Liver (tissue), 8 donors: ENCODE measurements at regions not wholly inside any gene's neighbourhood (a gene's known extent, or its start where the extent isn't known, plus 50 kb on each side); places are given as distances from the start of the nearest gene placed in this dataset.

Experiments used
- DNase-seq: peaks from one replicate; pipeline ENCODE4 v3.0.0-alpha.2; 2017; ENCODE audit warnings: low spot score
- H3K27ac ChIP-seq, 2 donors: one replicate each; pipeline ENCODE4 v1.7.0; 2013; ENCODE audit warnings: inconsistent platforms in 2 of 2, low read length in 2 of 2, control low read depth in 1 of 2, low read depth in 1 of 2, mild to moderate bottlenecking in 1 of 2
- H3K27me3 ChIP-seq, 4 donors: one replicate each; pipeline versions ENCODE4 v1.6.1 to v1.7.0; 2013; ENCODE audit warnings: low read length in 3 of 4, inconsistent platforms in 1 of 4, mild to moderate bottlenecking in 1 of 4, moderate library complexity in 1 of 4; ENCODE audit not compliant: control insufficient read depth in 4 of 4, insufficient read depth in 4 of 4
- H3K36me3 ChIP-seq, 4 donors: one replicate each; pipeline versions ENCODE4 v1.6.1 to v1.7.0; 2013; ENCODE audit warnings: low read length in 3 of 4, mild to moderate bottlenecking in 3 of 4, low read depth in 1 of 4, moderate library complexity in 1 of 4; ENCODE audit not compliant: control insufficient read depth in 4 of 4, insufficient read depth in 3 of 4
- H3K4me1 ChIP-seq, 4 donors: one replicate each; pipeline versions ENCODE4 v1.6.1 to v1.7.0; 2013; ENCODE audit warnings: low read length in 3 of 4, mild to moderate bottlenecking in 3 of 4, moderate library complexity in 1 of 4; ENCODE audit not compliant: control insufficient read depth in 4 of 4, insufficient read depth in 4 of 4
- H3K4me3 ChIP-seq, 3 donors: one replicate each; pipeline versions ENCODE4 v1.6.1 to v1.7.0; 2013; ENCODE audit warnings: low read length in 3 of 3, control low read depth in 1 of 3, low read depth in 1 of 3, mild to moderate bottlenecking in 1 of 3
- H3K9ac ChIP-seq, 2 donors: one replicate each; pipeline ENCODE4 v1.7.0; 2013; ENCODE audit warnings: low read length in 2 of 2, mild to moderate bottlenecking in 2 of 2, moderate library complexity in 2 of 2, control low read depth in 1 of 2, low read depth in 1 of 2
- H3K9me3 ChIP-seq, 4 donors: one replicate each; pipeline versions ENCODE4 v1.6.1 to v1.7.0; 2013; ENCODE audit warnings: low read length in 3 of 4; ENCODE audit not compliant: control insufficient read depth in 4 of 4
- EGR1 ChIP-seq, 2 donors: IDR thresholded peaks; 2 replicates each; pipeline ENCODE4 v1.6.1; 2016 to 2018; ENCODE audit warnings: antibody characterized with exemption in 2 of 2, low read depth in 2 of 2
- FOXA1 ChIP-seq: IDR thresholded peaks from 2 replicates; pipeline ENCODE4 v1.6.1; 2016; ENCODE audit warnings: antibody characterized with exemption
- FOXA2 ChIP-seq: IDR thresholded peaks from 2 replicates; pipeline ENCODE4 v1.6.1; 2016; ENCODE audit warnings: antibody characterized with exemption
- GABPA ChIP-seq, 2 donors: IDR thresholded peaks in 1 of 2; conservative IDR thresholded peaks in 1 of 2; 2 replicates each; pipeline ENCODE4 v1.6.1; 2016; ENCODE audit warnings: antibody characterized with exemption in 2 of 2, mild to moderate bottlenecking in 1 of 2, moderate library complexity in 1 of 2
- HNF4A ChIP-seq, 2 donors: conservative IDR thresholded peaks; 2 replicates each; pipeline ENCODE4 v1.6.1; 2016; ENCODE audit warnings: antibody characterized with exemption in 2 of 2, mild to moderate bottlenecking in 2 of 2
- HNF4G ChIP-seq: IDR thresholded peaks from 2 replicates; pipeline ENCODE4 v1.6.1; 2016; ENCODE audit warnings: antibody characterized with exemption
- JUND ChIP-seq, 2 donors: IDR thresholded peaks; 2 replicates each; pipeline ENCODE4 v1.6.1; 2016; ENCODE audit warnings: antibody characterized with exemption in 2 of 2
- NR2F2 ChIP-seq: IDR thresholded peaks from 2 replicates; pipeline ENCODE4 v1.6.1; 2016; ENCODE audit warnings: antibody characterized with exemption
- RAD21 ChIP-seq, 2 donors: IDR thresholded peaks; 2 replicates each; pipeline ENCODE4 v1.6.1; 2016; ENCODE audit warnings: antibody characterized with exemption in 2 of 2, mild to moderate bottlenecking in 2 of 2
- SP1 ChIP-seq: IDR thresholded peaks from 2 replicates; pipeline ENCODE4 v1.6.1; 2018; ENCODE audit warnings: antibody characterized with exemption, mild to moderate bottlenecking
- TAF1 ChIP-seq: conservative IDR thresholded peaks from 2 replicates; pipeline ENCODE4 v1.6.1; 2016; ENCODE audit warnings: antibody characterized with exemption, mild to moderate bottlenecking
- YY1 ChIP-seq: IDR thresholded peaks from 2 replicates; pipeline ENCODE4 v1.6.1; 2016; ENCODE audit warnings: antibody characterized with exemption, mild to moderate bottlenecking
- whole genome bisulfite sequencing: extraction: QIAGEN DNeasy Blood & Tissue Kit; methylation state at CpG from one replicate; pipeline ENCODE4 v1.1.7; 2013; 5-methylcytosine and 5-hydroxymethylcytosine counted together
- TF ChIP-seq, protein P1 (sequence below): fragments of 150-350 bp; IDR thresholded peaks from 2 replicates; pipeline ENCODE4 v1.5.1; 2017; ENCODE audit warnings: improper control_type of control experiment, low read depth, low read length; ENCODE audit not compliant: missing input control
- TF ChIP-seq, protein P2 (sequence below): IDR thresholded peaks from 2 replicates; pipeline ENCODE4 v1.6.1; 2016; ENCODE audit warnings: antibody characterized with exemption
- TF ChIP-seq, protein P3 (sequence below): IDR thresholded peaks from 2 replicates; pipeline ENCODE4 v1.6.1; 2016; ENCODE audit warnings: antibody characterized with exemption
- donor health status: healthy.
- donor health status: healthy.
- donor health status: healthy.
- donor health status: healthy.
- donor health status: healthy.

DNA sequence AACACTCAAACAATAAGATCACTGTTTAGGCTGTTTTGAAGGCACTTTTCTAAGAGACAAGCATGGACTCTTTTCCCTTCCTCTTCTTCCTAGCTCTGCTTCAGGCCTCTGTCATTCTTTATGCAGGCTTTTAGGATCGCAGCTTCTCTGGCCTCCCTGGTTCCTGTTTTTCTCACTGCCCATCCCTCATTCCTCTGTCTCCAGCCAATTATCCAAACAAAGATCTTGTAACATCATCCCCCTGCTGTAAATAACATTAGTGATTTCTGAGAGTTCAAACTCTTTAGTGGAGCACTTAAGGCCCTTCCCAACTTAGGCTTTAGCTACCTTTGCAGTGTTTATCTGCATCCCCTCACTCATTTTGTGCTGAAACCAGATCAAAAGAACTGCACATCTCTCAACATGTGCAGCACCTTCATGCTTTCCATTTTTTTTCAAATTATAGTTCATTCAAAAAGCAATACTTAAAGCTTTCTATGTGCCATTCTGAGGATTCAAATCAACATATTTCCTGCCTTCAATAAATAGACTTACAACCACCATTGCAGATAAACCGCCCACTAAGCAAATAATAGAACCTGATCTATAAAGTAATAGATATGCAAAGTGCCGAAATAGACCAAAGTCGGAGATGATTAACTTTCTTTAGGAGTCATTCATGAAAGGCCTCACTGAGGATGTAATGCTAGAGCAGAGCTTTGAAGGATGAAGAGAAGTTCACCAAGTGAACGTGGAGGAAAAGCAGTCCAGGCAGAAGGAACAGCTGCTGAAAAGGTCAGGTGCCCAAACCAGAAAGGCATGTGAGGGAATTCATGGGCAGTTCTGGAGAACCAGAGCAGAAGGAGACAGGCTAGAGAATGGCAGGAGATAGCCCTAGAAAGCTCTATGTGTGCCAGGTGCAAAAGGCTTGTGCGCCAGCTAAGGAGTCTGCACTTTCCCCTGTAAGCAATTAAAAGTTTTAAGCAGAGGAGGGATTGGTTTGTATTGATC lies 95.8 kb upstream of the ZNF366 start:
- Histone ChIP-seq H3K4me1 (no peaks in the 10 kb centered on the region), H3K36me3 (no peaks in the 10 kb centered on the region), H3K9me3 (peaks cover 0 to 3% (median 0%) of the 10 kb centered on the region in 4 donors), H3K27me3 (no peaks in the 10 kb centered on the region), H3K27ac (no peak overlapping the region), H3K9ac (no peak overlapping the region), H3K4me3 (no peak overlapping the region)
- TF ChIP-seq FOXA1 (no peak), FOXA2 (no peak), HNF4G (no peak), TAF1 (no peak), RAD21 (IDR thresholded peaks at IDR 0.05) (no peak), HNF4A (conservative IDR thresholded peaks at IDR 0.05) (no peak), EGR1 (IDR thresholded peaks at IDR 0.05; ENCODE audit: low read depth in 2 of 2) (no peak), NR2F2 (no peak), GABPA (IDR thresholded peaks at IDR 0.05 in 1 of 2, conservative IDR thresholded peaks at IDR 0.05 in 1 of 2) (no peak), SP1 (no peak), JUND (IDR thresholded peaks at IDR 0.05) (no peak)
- TF ChIP-seq, protein P1, sequence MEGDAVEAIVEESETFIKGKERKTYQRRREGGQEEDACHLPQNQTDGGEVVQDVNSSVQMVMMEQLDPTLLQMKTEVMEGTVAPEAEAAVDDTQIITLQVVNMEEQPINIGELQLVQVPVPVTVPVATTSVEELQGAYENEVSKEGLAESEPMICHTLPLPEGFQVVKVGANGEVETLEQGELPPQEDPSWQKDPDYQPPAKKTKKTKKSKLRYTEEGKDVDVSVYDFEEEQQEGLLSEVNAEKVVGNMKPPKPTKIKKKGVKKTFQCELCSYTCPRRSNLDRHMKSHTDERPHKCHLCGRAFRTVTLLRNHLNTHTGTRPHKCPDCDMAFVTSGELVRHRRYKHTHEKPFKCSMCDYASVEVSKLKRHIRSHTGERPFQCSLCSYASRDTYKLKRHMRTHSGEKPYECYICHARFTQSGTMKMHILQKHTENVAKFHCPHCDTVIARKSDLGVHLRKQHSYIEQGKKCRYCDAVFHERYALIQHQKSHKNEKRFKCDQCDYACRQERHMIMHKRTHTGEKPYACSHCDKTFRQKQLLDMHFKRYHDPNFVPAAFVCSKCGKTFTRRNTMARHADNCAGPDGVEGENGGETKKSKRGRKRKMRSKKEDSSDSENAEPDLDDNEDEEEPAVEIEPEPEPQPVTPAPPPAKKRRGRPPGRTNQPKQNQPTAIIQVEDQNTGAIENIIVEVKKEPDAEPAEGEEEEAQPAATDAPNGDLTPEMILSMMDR: no peak
- TF ChIP-seq, protein P2, sequence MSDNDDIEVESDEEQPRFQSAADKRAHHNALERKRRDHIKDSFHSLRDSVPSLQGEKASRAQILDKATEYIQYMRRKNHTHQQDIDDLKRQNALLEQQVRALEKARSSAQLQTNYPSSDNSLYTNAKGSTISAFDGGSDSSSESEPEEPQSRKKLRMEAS: no peak
- TF ChIP-seq, protein P3, sequence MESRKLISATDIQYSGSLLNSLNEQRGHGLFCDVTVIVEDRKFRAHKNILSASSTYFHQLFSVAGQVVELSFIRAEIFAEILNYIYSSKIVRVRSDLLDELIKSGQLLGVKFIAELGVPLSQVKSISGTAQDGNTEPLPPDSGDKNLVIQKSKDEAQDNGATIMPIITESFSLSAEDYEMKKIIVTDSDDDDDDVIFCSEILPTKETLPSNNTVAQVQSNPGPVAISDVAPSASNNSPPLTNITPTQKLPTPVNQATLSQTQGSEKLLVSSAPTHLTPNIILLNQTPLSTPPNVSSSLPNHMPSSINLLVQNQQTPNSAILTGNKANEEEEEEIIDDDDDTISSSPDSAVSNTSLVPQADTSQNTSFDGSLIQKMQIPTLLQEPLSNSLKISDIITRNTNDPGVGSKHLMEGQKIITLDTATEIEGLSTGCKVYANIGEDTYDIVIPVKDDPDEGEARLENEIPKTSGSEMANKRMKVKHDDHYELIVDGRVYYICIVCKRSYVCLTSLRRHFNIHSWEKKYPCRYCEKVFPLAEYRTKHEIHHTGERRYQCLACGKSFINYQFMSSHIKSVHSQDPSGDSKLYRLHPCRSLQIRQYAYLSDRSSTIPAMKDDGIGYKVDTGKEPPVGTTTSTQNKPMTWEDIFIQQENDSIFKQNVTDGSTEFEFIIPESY: no peak
- WGBS: 79% methylated on average over 6 of the region's 6 CpGs
- DNase-seq: no peak

DNA sequence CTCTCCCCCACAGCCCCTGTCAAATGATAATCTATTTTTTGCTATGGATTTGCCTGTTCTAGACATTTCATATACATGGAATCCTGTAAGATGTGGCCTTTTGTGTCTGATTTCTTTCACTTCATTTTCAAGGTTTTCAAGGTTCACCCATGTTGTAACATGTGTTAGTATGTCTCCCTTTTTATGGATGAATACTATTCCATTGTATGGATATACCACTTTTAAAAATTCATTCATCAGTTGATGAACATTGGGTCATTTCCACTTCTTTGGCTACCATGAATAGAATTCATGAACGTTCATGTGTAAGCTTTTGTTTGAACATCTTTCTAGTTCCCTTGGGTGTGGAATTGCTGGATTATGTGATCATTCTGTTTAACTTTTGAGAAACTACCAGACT lies 94.7 kb upstream of the ZNF366 start:
- Histone ChIP-seq H3K4me1 (no peaks in the 10 kb centered on the region), H3K27me3 (no peaks in the 10 kb centered on the region), H3K27ac (no peak overlapping the region), H3K9ac (no peak overlapping the region), H3K4me3 (no peak overlapping the region), H3K36me3 (no peaks in the 10 kb centered on the region), H3K9me3 (peaks cover 0 to 3% (median 0%) of the 10 kb centered on the region in 4 donors)
- no peak for TF ChIP-seq RAD21 (IDR thresholded peaks at IDR 0.05)
- no peak for TF ChIP-seq FOXA2
- TF ChIP-seq, protein P3: no peak
- no peak for TF ChIP-seq HNF4G
- TF ChIP-seq GABPA (IDR thresholded peaks at IDR 0.05 in 1 of 2, conservative IDR thresholded peaks at IDR 0.05 in 1 of 2): no peak
- TF ChIP-seq NR2F2: no peak
- TF ChIP-seq YY1: no peak
- no peak for TF ChIP-seq HNF4A (conservative IDR thresholded peaks at IDR 0.05)
- DNase-seq: no peak
- 78% methylated on average over 1 of the region's 1 CpG for WGBS
